Hippocampal formation (tissue), 2 donors: ENCODE measurements at regions not wholly inside any gene's neighbourhood (a gene's known extent, or its start where the extent isn't known, plus 50 kb on each side); places are given as distances from the start of the nearest gene placed in this dataset.

Source experiments
- DNase-seq, 2 donors: peaks; one replicate each; lab custom pipeline; 2025; lab: John Stamatoyannopoulos, UW

- DNase-seq = no peak
Observed at GRCh38 chr10:62548686-62549085, 174.5 kb downstream of the ZNF365 start.

GRCh38 chr10:62550173-62550572 lies 176.0 kb downstream of the ZNF365 start:
- no peak for DNase-seq

GRCh38 chr10:62554632-62555199 lies 180.5 kb downstream of the ZNF365 start:
- peak in 1 of 2 donors; percentile 51 for DNase-seq

- DNase-seq = no peak
Observed at GRCh38 chr10:62559481-62560200, 185.5 kb downstream of the ZNF365 start.

- no peak for DNase-seq
Observed at GRCh38 chr10:62560201-62560819, 186.1 kb downstream of the ZNF365 start.

GRCh38 chr10:62561151-62561550 lies 187.0 kb downstream of the ZNF365 start:
- DNase-seq = no peak

GRCh38 chr10:62562101-62562500 lies 187.9 kb downstream of the ZNF365 start:
- no peak for DNase-seq

- DNase-seq = no peak
Observed at GRCh38 chr10:62562795-62563194, 188.6 kb downstream of the ZNF365 start.

GRCh38 chr10:62573929-62574328 lies 199.8 kb downstream of the ZNF365 start:
- no peak for DNase-seq

GRCh38 chr10:62577076-62577475 lies 202.9 kb downstream of the ZNF365 start:
- DNase-seq = no peak

GRCh38 chr10:62577666-62578291 lies 203.6 kb downstream of the ZNF365 start:
- no peak for DNase-seq

GRCh38 chr10:62578301-62578700 lies 204.1 kb downstream of the ZNF365 start:
- no peak for DNase-seq

- DNase-seq = no peak
Observed at GRCh38 chr10:62578916-62579315, 204.7 kb downstream of the ZNF365 start.

- DNase-seq = no peak
Observed at GRCh38 chr10:62580396-62580795, 206.2 kb downstream of the ZNF365 start.

- DNase-seq = no peak
Observed at GRCh38 chr10:62581351-62581750, 207.2 kb downstream of the ZNF365 start.

- no peak for DNase-seq
Observed at GRCh38 chr10:62582101-62582705, 208.0 kb downstream of the ZNF365 start.

- DNase-seq = no peak
Observed at GRCh38 chr10:62582804-62583208, 208.6 kb downstream of the ZNF365 start.

GRCh38 chr10:62583876-62584615 lies 209.9 kb downstream of the ZNF365 start:
- DNase-seq = no peak

- DNase-seq = no peak
Observed at GRCh38 chr10:62584731-62585130, 210.6 kb downstream of the ZNF365 start.

GRCh38 chr10:62585211-62585775 lies 211.1 kb downstream of the ZNF365 start:
- DNase-seq = no peak

- DNase-seq = no peak
Observed at GRCh38 chr10:62587011-62587410, 212.8 kb downstream of the ZNF365 start.
